ENCODE measurements at regions not wholly inside any gene's neighbourhood (a gene's known extent, or its start where the extent isn't known, plus 50 kb on each side); places are given as distances from the start of the nearest gene placed in this dataset.
A peak's percentile ranks its signal among the peaks of the same experiment; 100 is the strongest.

DNA sequence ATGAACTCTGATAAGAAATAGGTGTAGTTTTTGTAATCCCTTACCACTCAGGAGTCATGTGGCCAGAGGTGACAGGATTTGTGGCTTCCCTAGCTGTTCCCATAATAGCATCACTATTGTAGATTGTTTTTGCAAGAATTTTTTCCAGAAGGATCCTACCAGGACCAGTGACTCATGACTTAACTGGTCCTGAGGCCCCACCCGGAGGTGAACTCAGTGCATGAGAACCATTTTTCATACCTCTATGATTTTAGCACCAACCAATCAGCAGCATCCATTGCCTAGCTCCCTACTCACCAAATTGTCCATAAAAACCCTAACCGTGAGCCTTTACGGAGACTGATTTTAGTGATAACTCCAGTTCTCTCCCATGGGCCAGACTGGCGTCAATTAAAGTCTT, 484.8 kb downstream of the PSAT1 start:
- Histone ChIP-seq H3K9me3 (ENCODE audit: insufficient read depth in 2 of 2, low read depth in 1 of 2, low read length in 1 of 2) (no peaks in the 10 kb centered on the region), H3K9ac (replicated peaks in 1 of 4; ENCODE audit: extremely low read depth in 1 of 4, low read depth in 3 of 4, low read length in 3 of 4) (no peak overlapping the region), H3K56ac (replicated peaks; ENCODE audit: insufficient read length, low read depth, low read length) (no peak overlapping the region), H2BK120ac (replicated peaks; ENCODE audit: low read depth, low read length) (no peak overlapping the region), H2BK12ac (ENCODE audit: low read depth, low read length) (no peak overlapping the region), H4K5ac (ENCODE audit: insufficient read length, low read depth, low read length) (no peak overlapping the region), H2BK5ac (ENCODE audit: low read depth, low read length) (no peak overlapping the region), H2BK15ac (ENCODE audit: low read length) (no peak overlapping the region), H4K8ac (ENCODE audit: extremely low read depth, insufficient read depth, low read length) (no peak overlapping the region), H4K91ac (replicated peaks; ENCODE audit: insufficient read length, low read length) (no peak overlapping the region), H3K79me1 (ENCODE audit: low read depth, low read length) (no peaks in the 10 kb centered on the region), H3K4ac (replicated peaks; ENCODE audit: insufficient read length, low read depth, low read length) (no peak overlapping the region), H3K36me3 (ENCODE audit: control insufficient read depth in 2 of 4, insufficient read depth in 4 of 4, low read length in 3 of 4) (no peaks in the 10 kb centered on the region), H3K27ac (ENCODE audit: low read depth, low read length) (no peak overlapping the region), H3K4me3 (ENCODE audit: extremely low read depth in 1 of 4, insufficient read depth in 2 of 4, low read depth in 3 of 4, low read length in 4 of 4) (no peak overlapping the region), H3K4me2 (ENCODE audit: insufficient read depth in 1 of 2, low read depth in 2 of 2, low read length in 2 of 2) (no peak overlapping the region), H2AK5ac (ENCODE audit: low read depth, low read length) (no peak overlapping the region), H3K14ac (ENCODE audit: insufficient read length) (no peak overlapping the region), H3K23me2 (ENCODE audit: low read depth, low read length) (no peaks in the 10 kb centered on the region), H2BK20ac (ENCODE audit: low read length) (no peak overlapping the region), H3K18ac (ENCODE audit: extremely low read depth, low read length) (no peak overlapping the region), H3K23ac (ENCODE audit: insufficient read length) (no peak overlapping the region), H3K27me3 (replicated peaks in 1 of 4; ENCODE audit: control insufficient read depth in 3 of 4, extremely low read depth in 1 of 4, insufficient read depth in 3 of 4, low read length in 3 of 4) (no peaks in the 10 kb centered on the region), H3K79me2 (ENCODE audit: control insufficient read depth in 1 of 2, insufficient read depth in 2 of 2, low read length in 2 of 2) (no peaks in the 10 kb centered on the region), H4K20me1 (replicated peaks in 1 of 2; ENCODE audit: control insufficient read depth in 1 of 2, insufficient read depth in 2 of 2, low read length in 2 of 2) (no peaks in the 10 kb centered on the region), H2AFZ (ENCODE audit: low read length) (no peak overlapping the region), H3K4me1 (replicated peaks in 1 of 4; ENCODE audit: control insufficient read depth in 3 of 4, insufficient read depth in 4 of 4, low read length in 3 of 4) (peaks cover 0 to 6% (median 2%) of the 10 kb centered on the region in 4 experiments; a peak in 2 of 7 replicates)
- ChIA-PET POLR2A (ENCODE audit: partially characterized antibody) (no interaction called here), CTCF (ENCODE audit: partially characterized antibody) (interaction anchor here (0.6 kb wide), 1 partner anchor 253 kb away, joined by 4 read pairs; no protein-coding TSS in a partner anchor)
- WGBS, 2 experiments (ENCODE audit: extremely low coverage in 1 of 2, insufficient coverage in 1 of 2, insufficient read length in 1 of 2, insufficient replicate concordance in 2 of 2, low coverage in 1 of 2, low lambda C conversion rate in 2 of 2, missing lambda C conversion rate in 1 of 2), result 94% methylated on average over 4 of the region's 4 CpGs; no CpG with 5 or more reads in 1 of the 2 experiments
- no peak for FAIRE-seq
- DNase-seq (ENCODE audit: low read depth in 1 of 2, low spot score in 2 of 2), result no peak
- TF ChIP-seq BACH1 (IDR thresholded peaks at IDR 0.05; ENCODE audit: low read length), result no peak
- TF ChIP-seq RAD21 (IDR thresholded peaks at IDR 0.05 in 1 of 2, conservative IDR thresholded peaks at IDR 0.05 in 1 of 2; ENCODE audit: low read depth in 2 of 2, low read length in 2 of 2), result peak in 1 of 2 experiments; percentile 34; a peak in 2 of 4 replicates
